Kidney (tissue), 13 donors: ENCODE measurements at regions not wholly inside any gene's neighbourhood (a gene's known extent, or its start where the extent isn't known, plus 50 kb on each side); places are given as distances from the start of the nearest gene placed in this dataset.

Experiments
- DNase-seq, 5 donors: peaks; one replicate each; pipeline ENCODE4 v3.0.0-alpha.2; 2013 to 2020
- FAIRE-seq: peaks from 2 replicates; lab custom pipeline; 2012; peaks lifted over from hg19 to GRCh38; lab: Jason Lieb, UNC
- H3K27ac ChIP-seq, 2 donors: one replicate each; pipeline ENCODE4 v1.7.0; 2013; ENCODE audit warnings: low read depth in 2 of 2, low read length in 2 of 2, inconsistent platforms in 1 of 2
- H3K27me3 ChIP-seq: one replicate; pipeline ENCODE4 v1.7.1; 2013; ENCODE audit warnings: low read length, inconsistent platforms; ENCODE audit not compliant: control insufficient read depth, insufficient read depth
- H3K36me3 ChIP-seq, 3 donors: one replicate each; pipeline versions ENCODE4 v1.7.0 to v1.7.1; 2013; ENCODE audit warnings: low read length in 3 of 3, control low read depth in 1 of 3, inconsistent platforms in 1 of 3; ENCODE audit not compliant: insufficient read depth in 3 of 3, control insufficient read depth in 2 of 3
- H3K4me1 ChIP-seq, 3 donors: one replicate each; pipeline versions ENCODE4 v1.7.0 to v1.7.1; 2013; ENCODE audit warnings: low read length in 3 of 3, inconsistent platforms in 1 of 3, low read depth in 1 of 3; ENCODE audit not compliant: control insufficient read depth in 2 of 3, insufficient read depth in 2 of 3
- H3K4me3 ChIP-seq, 3 donors: one replicate each; pipeline versions ENCODE4 v1.7.0 to v1.8.1; 2013; ENCODE audit warnings: low read length in 3 of 3, control low read depth in 1 of 3, inconsistent platforms in 1 of 3
- H3K9ac ChIP-seq, 3 donors: one replicate each; pipeline versions ENCODE4 v1.7.0 to v1.7.1; 2013; ENCODE audit warnings: low read length in 3 of 3, control low read depth in 1 of 3, inconsistent platforms in 1 of 3
- H3K9me3 ChIP-seq, 3 donors: one replicate each; pipeline versions ENCODE4 v1.7.0 to v1.7.1; 2013; ENCODE audit warnings: low read length in 3 of 3, control low read depth in 1 of 3, inconsistent platforms in 1 of 3; ENCODE audit not compliant: control insufficient read depth in 2 of 3, insufficient read depth in 1 of 3
- CTCF ChIP-seq: IDR thresholded peaks from 3 replicates; pipeline ENCODE4 v1.5.1; 2012; ENCODE audit warnings: mild to moderate bottlenecking, moderate library complexity, borderline replicate concordance; ENCODE audit not compliant: insufficient read depth; ENCODE audit errors: extremely low read depth
- intact Hi-C: fragments of 100-400 bp; cut with DNase I; formaldehyde crosslinking; loops from one replicate; pipeline ENCODE4 v1.11.1; 2022
- donor health status: control.
- donor health status: control.
- donor health status: control.
- donor health status: control.
- donor health status: control.
- donor health status: DM: yes; HTN: yes; CAD: no.
- donor health status: Normal renal cell carcinoma (clear cell type).

GRCh38 chr12:22798116-22798515 is 173.1 kb downstream of the ETNK1 start:
- no peak overlapping the region for H3K27ac ChIP-seq
- no peaks in the 10 kb centered on the region for H3K4me1 ChIP-seq
- no peaks in the 10 kb centered on the region for H3K36me3 ChIP-seq
- no peak for FAIRE-seq
- intact Hi-C loops: no loop called here
- H3K9me3 ChIP-seq: no peaks in the 10 kb centered on the region
- H3K9ac ChIP-seq: no peak overlapping the region
- H3K27me3 ChIP-seq: no peaks in the 10 kb centered on the region
- no peak for DNase-seq
- H3K4me3 ChIP-seq: no peak overlapping the region
- TF ChIP-seq CTCF: no peak

- Histone ChIP-seq H3K4me1 (no peaks in the 10 kb centered on the region), H3K36me3 (no peaks in the 10 kb centered on the region), H3K27ac (no peak overlapping the region), H3K9ac (no peak overlapping the region), H3K9me3 (no peaks in the 10 kb centered on the region), H3K4me3 (no peak overlapping the region), H3K27me3 (no peaks in the 10 kb centered on the region)
- DNase-seq (no peak), FAIRE-seq (no peak)
- intact Hi-C loops: no loop called here
- TF ChIP-seq CTCF: no peak
These were observed 174.5 kb downstream of the ETNK1 start for GRCh38 chr12:22799503-22799902.

GRCh38 chr12:22800332-22800731 is 175.4 kb downstream of the ETNK1 start:
- TF ChIP-seq CTCF: no peak
- DNase-seq (no peak), FAIRE-seq (no peak)
- Histone ChIP-seq H3K9ac (no peak overlapping the region), H3K27ac (no peak overlapping the region), H3K4me3 (no peak overlapping the region), H3K36me3 (no peaks in the 10 kb centered on the region), H3K9me3 (no peaks in the 10 kb centered on the region), H3K27me3 (no peaks in the 10 kb centered on the region), H3K4me1 (no peaks in the 10 kb centered on the region)
- intact Hi-C loops: no loop called here
